ENCODE measurements at regions not wholly inside any gene's neighbourhood (a gene's known extent, or its start where the extent isn't known, plus 50 kb on each side); places are given as distances from the start of the nearest gene placed in this dataset.

DNA sequence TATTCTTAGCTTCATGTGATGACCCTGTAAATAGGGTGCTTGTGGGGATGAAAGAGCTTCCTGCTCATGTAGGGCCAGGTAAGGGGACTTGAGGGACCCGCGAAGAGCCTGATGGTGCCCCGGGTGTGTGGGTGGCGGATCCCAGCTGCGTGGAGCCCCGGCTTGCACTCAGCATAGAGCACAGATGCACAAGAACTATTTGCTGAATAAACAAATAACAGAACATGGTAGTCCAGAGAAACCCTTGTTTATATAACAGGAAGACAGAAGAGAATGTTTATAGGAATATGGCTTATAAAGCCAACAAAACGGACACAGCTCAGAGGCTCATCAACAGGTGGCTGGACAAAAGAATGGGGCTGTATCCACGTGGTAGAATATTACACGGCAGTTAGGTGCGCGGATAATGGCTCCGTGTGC is 106.9 kb upstream of the COL5A1 start:
- no peaks in the 10 kb centered on the region for H3K9me3 Mint-ChIP-seq
- H3K4me3 Mint-ChIP-seq: no peak overlapping the region
- DNase-seq (ENCODE audit: low spot score in 2 of 2) (no peak), ATAC-seq (no peak)
- no peaks in the 10 kb centered on the region for H3K36me3 Mint-ChIP-seq
- no peaks in the 10 kb centered on the region for H3K4me1 Mint-ChIP-seq
- no peak overlapping the region for H3K27ac Mint-ChIP-seq

DNA sequence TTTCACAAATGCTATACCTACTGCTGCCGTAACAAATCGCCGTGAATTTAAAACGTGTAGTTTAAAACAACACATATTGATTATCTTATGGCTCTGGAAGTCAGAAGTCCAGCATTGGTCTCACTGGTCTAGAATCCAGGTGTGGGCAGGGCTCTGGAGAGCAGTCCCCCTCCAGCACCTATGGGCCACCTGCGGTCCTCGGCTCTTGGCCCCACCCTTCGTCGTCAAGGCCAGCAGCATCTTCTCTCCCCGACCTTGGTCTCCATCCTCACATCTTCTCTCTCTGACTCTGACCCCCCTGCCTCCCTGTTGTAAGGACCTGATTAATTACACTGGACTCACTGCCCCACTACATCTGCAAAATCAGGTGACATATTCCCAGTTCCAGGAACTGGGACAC is 106.4 kb upstream of the COL5A1 start:
- no peak overlapping the region for H3K4me3 Mint-ChIP-seq
- no peaks in the 10 kb centered on the region for H3K4me1 Mint-ChIP-seq
- H3K9me3 Mint-ChIP-seq: no peaks in the 10 kb centered on the region
- ATAC-seq (no peak), DNase-seq (ENCODE audit: low spot score in 2 of 2) (no peak)
- H3K36me3 Mint-ChIP-seq: no peaks in the 10 kb centered on the region
- H3K27ac Mint-ChIP-seq: no peak overlapping the region

DNA sequence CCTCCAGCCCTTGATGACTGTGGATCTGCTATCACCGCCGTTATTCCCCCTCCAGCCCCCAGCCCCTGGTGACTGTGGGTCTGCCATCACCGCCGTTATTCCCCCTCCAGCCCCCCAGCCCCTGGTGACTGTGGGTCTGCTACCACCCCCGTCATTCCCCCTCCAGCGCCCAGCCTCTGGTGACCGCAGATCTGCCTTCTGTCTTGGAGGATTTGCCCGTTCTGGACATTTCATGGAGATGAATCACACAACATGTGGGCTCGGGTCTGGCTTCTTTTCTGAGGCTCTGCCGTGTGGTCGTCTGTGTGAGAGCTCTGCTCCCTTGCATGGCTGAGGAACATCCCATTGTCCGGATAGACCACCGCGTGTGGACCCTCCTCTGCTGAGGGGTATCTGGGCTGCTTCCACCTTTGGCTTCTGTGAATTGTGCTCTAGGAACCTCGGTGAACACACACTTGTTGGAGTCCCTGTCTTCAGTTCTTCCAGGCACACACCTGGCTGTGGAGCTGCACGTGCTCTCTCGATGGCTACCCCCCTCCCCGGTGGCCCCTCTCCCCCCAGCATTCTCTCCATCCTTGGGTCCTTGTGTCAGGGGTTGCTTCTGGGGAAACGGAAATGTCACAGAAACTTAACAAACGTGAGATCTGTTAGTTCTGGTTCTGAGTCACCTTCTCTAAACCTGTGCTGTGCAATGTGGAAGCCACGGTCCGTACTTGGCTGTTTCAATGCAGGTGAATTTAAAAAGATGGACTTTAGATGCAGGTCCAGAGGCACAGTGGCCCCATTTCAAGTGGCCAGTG is 105.3 kb upstream of the COL5A1 start:
- Mint-ChIP-seq H3K9me3 (no peaks in the 10 kb centered on the region), H3K27ac (no peak overlapping the region), H3K36me3 (no peaks in the 10 kb centered on the region), H3K4me3 (no peak overlapping the region), H3K4me1 (no peaks in the 10 kb centered on the region)
- DNase-seq (ENCODE audit: low spot score in 2 of 2) (no peak), ATAC-seq (no peak)

DNA sequence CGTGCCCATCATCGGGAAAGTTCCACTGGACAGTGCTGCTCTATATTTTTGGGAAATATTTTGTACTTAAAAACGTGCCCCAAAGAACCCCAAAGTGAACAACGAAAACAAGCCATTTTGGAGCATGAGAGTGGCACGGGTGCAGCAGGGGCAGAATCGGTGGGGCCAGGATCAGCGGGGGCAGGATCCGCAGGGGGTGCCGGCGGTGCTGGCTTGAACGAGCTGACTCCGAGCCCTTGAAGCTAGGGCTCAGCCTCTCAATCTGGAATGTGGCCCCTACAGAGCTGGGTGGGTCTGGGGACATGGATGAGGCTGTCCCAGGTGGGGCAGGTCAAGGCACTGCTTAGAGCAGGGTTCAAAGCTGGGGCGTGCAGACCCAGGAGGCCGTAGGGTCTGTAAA is 104.7 kb upstream of the COL5A1 start:
- H3K4me3 Mint-ChIP-seq: no peak overlapping the region
- ATAC-seq: no peak

DNA sequence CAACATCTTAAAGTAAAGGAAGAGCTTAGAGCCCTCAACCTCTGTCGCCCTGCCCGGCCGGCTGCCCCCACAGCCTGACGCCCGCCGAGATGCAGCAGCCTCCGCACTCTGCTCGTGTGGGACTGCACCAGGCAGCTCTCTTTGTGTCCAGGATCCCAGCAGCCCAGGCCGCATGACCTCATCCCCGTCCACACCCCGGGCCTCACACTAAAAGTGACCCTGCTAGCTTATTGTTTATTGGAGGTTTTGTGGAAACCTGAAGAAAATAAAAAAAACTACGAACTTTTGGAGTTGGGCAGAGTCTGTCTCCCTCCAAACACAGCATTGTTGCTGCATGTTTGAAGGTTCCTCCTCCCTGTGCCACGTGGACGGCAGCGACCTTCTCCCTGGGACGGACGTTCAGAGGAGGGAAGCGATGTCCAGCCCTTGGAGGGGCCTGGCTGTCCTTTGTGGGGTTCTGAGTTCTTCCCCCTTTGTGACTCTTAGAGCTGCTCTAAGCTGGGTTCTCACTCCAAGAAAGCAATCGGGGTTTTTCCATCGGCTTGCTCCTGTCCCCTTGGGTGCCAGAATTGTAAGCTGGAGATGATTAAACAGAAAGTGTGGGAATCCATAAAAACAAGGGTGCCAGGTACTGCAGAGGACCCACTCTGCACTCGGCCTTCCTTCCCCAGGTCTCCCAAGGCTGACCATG is 103.5 kb upstream of the COL5A1 start:
- Mint-ChIP-seq H3K4me3 (no peak overlapping the region), H3K4me1 (no peaks in the 10 kb centered on the region), H3K27ac (no peak overlapping the region), H3K36me3 (no peaks in the 10 kb centered on the region), H3K9me3 (no peaks in the 10 kb centered on the region)
- ATAC-seq (no peak), DNase-seq (ENCODE audit: low spot score in 2 of 2) (no peak)

More for the DNA sequence above, 104.7 kb upstream of the COL5A1 start:
- H3K27ac Mint-ChIP-seq: no peak overlapping the region
- no peaks in the 10 kb centered on the region for H3K4me1 Mint-ChIP-seq
- no peaks in the 10 kb centered on the region for H3K9me3 Mint-ChIP-seq
- no peak for DNase-seq (ENCODE audit: low spot score in 2 of 2)
- no peaks in the 10 kb centered on the region for H3K36me3 Mint-ChIP-seq

DNA sequence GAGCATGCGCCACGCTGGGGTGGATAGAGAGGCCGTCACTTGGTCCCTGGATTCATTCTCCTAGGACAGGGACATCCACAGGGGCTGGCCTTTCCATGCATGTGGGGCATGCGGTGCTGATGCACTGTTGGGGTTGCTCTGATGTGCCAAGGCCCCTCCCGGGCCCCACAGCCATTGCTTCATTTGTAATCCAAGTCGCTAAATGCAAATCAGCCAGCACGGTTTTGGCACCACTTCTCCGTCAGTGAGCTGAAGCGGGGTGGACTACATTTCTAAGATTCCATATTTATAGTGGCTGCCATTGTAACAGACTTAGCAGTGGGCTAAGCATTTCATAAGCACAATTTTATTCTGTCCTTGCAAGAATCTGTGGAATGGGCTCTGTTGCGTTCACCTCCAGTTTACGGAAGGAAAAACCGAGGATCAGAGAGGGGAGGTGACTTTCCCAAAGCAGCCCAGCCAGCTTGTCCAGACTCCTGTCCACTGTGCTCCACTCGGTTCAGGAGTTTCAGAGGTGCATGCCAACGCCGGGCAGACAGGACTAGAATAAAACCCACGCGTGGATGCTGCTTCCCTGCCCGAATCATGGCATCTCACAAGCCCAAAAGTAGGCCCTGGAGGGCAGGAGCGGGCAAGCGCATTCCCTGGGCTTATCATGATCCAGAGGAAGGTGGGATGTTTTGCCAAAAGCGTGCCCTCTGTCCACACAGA is 102.6 kb upstream of the COL5A1 start:
- Mint-ChIP-seq H3K4me3 (no peak overlapping the region), H3K9me3 (no peaks in the 10 kb centered on the region), H3K36me3 (no peaks in the 10 kb centered on the region), H3K4me1 (no peaks in the 10 kb centered on the region), H3K27ac (no peak overlapping the region)
- DNase-seq (ENCODE audit: low spot score in 2 of 2) (no peak), ATAC-seq (no peak)

DNA sequence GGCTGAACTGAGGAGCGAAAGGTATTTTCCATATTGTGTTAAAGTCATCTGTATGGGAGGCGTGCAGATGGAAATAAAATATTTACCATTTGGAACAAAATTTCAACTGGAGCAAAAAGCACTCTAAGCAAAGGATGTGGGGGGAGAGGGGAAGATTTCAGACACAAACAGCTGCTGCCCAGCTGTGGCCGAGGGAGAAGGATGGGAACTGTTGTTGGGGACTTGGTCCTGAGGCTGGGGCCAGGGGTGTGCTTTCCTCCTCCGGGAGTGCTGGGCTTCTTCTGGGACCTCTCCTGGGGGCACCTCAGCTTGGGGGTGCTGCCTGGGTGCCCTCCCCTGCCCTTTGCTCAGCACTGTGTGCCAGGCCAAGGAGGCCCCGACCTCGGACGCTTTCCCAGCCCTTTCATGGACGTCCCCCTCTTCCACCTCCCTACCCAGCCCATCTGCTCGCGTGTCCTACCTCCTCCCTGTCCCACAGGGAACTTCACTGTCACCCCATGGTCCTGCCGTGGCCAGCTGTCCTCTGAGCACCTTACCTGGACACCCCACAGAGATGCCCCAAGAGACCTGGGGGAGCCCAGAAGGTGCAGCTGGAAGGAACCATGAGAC is 101.9 kb upstream of the COL5A1 start:
- ATAC-seq: no peak
- Mint-ChIP-seq H3K9me3 (no peaks in the 10 kb centered on the region), H3K27ac (no peak overlapping the region), H3K4me1 (no peaks in the 10 kb centered on the region), H3K36me3 (no peaks in the 10 kb centered on the region), H3K4me3 (no peak overlapping the region)
- DNase-seq (ENCODE audit: low spot score in 2 of 2): no peak

DNA sequence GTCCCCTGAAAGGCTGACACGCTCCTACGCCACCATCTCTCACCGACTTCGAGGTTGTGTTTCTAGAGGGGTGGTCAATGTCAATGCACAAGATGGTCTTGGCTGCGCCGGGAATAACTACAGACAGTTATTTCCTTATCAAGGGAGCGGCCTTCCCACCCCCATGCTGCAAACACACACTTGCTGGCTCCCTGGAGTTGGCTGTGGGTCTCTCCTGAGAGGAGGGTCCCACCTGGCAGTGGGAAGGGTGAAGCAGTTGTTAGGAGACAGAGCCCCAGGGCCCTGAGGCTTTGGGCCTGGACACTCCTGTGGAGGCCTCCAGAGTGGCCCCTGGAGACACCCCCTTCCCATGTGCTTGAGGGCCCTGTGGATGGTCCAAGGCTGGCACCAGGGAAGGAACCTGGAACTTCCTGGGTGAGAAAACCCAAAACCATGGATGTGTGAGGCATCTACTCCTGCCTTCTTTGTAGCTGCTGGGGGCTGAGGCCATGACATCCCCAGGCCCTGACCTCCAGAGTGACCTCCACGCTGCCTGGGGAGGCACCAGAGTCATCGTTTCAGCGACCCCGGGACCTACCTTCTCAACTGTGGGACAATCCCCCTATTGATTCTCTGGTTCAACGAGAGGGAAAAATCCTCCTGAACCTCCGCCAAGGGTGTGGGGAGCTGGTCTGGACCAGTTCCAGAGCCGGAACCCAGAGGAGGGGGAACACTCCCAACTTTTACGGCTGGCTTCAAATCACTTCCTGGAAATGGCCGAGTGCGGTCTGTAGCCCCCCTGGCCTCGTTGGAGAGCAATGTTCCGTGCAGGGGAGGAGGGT is 101.1 kb upstream of the COL5A1 start:
- Mint-ChIP-seq H3K27ac (no peak overlapping the region), H3K4me3 (no peak overlapping the region), H3K4me1 (no peaks in the 10 kb centered on the region), H3K36me3 (no peaks in the 10 kb centered on the region), H3K9me3 (no peaks in the 10 kb centered on the region)
- ATAC-seq (no peak), DNase-seq (ENCODE audit: low spot score in 2 of 2) (no peak)

DNA sequence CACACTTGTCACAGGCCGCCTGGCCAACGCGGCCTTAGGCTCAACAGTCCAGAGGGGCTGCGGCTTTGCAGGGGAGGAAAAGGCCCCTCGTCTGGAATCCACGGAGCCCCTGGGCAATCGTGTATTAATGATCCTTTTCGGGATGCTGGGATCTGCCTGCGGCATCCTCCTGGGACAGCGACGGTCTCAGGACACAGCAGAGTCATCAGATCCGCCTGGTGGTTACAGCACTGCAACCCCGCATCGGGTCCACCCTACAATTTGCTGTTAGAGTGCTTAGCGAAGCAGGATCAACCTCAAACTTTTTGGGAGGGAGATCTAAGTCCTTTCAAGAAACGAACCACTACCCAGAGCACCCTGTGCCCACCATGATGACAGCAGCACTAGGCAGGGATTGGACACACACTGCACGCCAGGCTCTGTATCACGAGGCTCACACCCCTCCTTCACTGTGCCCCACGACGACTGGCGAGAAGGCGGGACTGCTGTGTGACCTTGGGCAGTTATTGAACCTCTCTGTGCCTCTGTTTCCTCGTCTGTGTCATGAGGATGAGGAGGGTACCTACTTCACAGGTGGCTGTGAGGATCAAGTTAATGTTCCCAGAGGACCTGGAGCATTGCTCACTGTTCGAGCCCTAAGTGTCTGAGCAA is 100.4 kb upstream of the COL5A1 start:
- Mint-ChIP-seq H3K27ac (no peak overlapping the region), H3K9me3 (no peaks in the 10 kb centered on the region), H3K4me3 (no peak overlapping the region), H3K36me3 (no peaks in the 10 kb centered on the region), H3K4me1 (no peaks in the 10 kb centered on the region)
- no peak for ATAC-seq
- DNase-seq (ENCODE audit: low spot score in 2 of 2): no peak

DNA sequence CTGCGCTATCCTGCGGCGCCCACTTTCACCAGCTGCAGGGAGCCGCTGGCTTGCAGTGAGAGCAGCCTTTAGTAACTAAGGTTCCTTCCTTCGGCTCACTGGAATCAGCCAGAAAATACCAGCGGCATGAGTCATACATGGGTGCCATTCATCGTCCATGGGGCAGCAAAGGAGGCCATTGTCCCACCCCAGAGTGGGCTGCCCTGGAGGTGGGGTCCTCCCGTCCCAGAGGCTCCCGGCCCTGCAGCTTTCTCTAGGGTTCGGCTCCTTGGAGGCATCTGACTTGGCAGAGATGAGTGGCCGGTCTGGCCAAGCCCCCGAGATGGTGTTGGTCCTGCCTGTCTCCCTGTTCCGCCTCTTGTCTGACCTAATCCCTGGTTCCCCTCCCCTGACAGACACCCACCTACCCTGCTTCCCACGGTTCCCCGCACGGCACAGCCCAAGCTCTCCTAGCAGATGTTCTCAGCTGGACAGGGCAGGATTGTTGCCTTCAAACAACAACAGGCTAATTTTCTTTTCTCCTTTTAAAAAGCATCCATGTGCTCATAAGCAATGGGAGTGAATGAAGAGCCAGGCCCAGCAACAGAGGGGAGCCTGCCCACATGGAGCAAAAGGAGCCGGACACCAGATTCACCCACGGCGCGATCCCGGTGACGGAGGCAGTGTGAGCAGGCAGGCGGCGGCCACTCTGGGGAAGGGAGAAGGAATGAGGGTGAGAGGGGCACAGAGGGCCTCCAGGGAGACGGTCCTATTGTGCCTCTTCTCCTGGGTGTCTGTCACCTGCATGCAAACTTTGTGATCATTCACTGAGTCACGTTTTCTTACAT is 97.0 kb upstream of the COL5A1 start:
- H3K27ac Mint-ChIP-seq: no peak overlapping the region
- no peaks in the 10 kb centered on the region for H3K4me1 Mint-ChIP-seq
- H3K9me3 Mint-ChIP-seq: no peaks in the 10 kb centered on the region
- H3K36me3 Mint-ChIP-seq: no peaks in the 10 kb centered on the region
- ATAC-seq: no peak
- DNase-seq (ENCODE audit: low spot score in 2 of 2): no peak
- no peak overlapping the region for H3K4me3 Mint-ChIP-seq

DNA sequence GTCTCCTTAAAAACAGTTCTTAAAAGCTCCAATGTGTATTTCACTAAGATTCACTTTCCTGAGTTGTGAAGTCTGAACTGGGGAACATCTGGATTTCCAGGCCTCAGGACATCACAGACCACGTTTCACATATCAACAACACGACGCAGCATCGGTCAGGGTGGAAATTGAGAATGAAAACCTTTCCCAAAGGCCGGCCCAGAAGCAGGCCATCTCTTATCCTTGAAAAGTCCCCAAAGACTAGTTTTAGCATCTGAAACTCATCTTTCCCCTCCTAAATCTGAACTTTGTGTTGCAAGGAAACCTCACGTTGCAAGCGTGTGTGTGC is 96.4 kb upstream of the COL5A1 start:
- Mint-ChIP-seq H3K36me3 (no peaks in the 10 kb centered on the region), H3K27ac (no peak overlapping the region), H3K4me1 (no peaks in the 10 kb centered on the region), H3K4me3 (no peak overlapping the region), H3K9me3 (no peaks in the 10 kb centered on the region)
- DNase-seq (ENCODE audit: low spot score in 2 of 2) (no peak), ATAC-seq (no peak)

DNA sequence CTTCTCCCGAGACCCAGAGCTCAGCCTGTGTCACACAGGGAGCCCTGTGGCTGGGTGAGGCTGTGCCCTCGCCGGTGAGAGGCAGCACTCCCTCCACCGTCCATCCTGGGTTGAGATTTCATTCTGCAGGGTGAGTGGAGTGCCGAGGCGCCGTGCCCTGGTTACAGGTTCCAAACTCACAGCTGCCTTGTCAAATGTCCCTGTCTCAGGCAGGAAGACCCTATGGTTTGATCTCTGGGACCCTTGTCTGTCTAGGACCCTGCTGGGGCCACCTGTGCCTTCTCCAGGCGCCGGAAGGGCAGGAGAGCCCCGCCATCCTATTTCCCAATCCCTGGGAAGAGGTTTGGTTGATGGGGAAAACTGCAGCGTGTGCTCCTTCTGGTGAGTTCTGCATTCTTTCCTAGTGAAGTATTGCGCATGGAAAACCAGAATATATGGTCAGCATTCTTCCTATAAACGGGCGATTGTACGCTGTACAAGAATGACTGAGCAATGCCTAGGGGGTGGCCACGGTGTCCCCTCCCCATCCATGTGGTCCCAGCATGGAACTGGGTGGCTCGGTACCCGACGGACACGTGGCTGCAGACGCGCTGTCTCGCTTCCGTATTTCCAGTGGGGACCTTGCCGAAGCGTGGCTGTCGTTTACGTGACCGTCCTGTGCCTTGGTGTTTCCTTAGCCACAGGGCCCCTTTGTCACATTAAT is 95.9 kb upstream of the COL5A1 start:
- no peaks in the 10 kb centered on the region for H3K36me3 Mint-ChIP-seq
- H3K27ac Mint-ChIP-seq: no peak overlapping the region
- H3K9me3 Mint-ChIP-seq: no peaks in the 10 kb centered on the region
- DNase-seq (ENCODE audit: low spot score in 2 of 2) (no peak), ATAC-seq (no peak)
- no peak overlapping the region for H3K4me3 Mint-ChIP-seq
- H3K4me1 Mint-ChIP-seq: no peaks in the 10 kb centered on the region

DNA sequence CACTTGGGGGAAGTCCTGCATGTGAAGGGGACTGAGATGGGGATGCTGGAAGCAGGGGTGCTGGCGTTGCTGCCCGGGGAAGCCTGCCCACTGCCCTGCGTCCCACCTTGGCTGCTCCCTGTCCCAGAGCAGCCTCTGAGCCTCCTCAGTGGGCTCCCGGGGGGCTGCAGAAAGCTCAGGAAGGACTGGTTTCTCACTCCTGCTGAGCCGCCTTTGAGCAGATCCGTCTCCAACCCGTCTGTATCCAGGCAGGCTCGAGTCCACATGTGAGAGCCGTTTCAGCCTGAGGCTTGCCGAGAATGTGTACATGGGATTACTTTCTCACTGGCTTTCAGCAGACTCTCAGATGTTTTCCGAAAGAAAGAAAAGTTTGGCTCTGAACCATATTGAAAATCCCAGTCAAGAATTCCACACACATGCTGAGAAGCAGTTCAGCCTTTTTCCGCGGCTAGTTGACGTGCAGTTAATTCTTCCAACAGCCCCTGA is 95.3 kb upstream of the COL5A1 start:
- H3K4me1 Mint-ChIP-seq: no peaks in the 10 kb centered on the region
- DNase-seq (ENCODE audit: low spot score in 2 of 2): no peak

More for the DNA sequence above, 95.3 kb upstream of the COL5A1 start:
- Mint-ChIP-seq H3K4me3 (no peak overlapping the region), H3K36me3 (no peaks in the 10 kb centered on the region), H3K9me3 (no peaks in the 10 kb centered on the region), H3K27ac (no peak overlapping the region)
- ATAC-seq: no peak

All from stimulated activated effector memory CD8-positive, alpha-beta T cell treated with anti-CD3 and anti-CD28 coated beads, Interleukin-12 subunit alpha, Interleukin-12 subunit beta, amount 100 ng/mL, for 72 hours (primary cell).